ENCODE measurements at regions not wholly inside any gene's neighbourhood (a gene's known extent, or its start where the extent isn't known, plus 50 kb on each side); places are given as distances from the start of the nearest gene placed in this dataset.

GRCh38 chr10:3422282-3422681 is 249.7 kb upstream of the PITRM1 start:
- no peaks in the 10 kb centered on the region for H4K20me1 ChIP-seq (ENCODE audit: insufficient read depth, low read length)
- H3K79me2 ChIP-seq (ENCODE audit: insufficient read depth, low read length), result no peaks in the 10 kb centered on the region
- TF ChIP-seq CTCF (IDR thresholded peaks at IDR 0.05; ENCODE audit: low read length), result no peak
- TF ChIP-seq EZH2 (IDR thresholded peaks at IDR 0.05; ENCODE audit: borderline replicate concordance, low read length), result no peak
- H3K36me3 ChIP-seq (ENCODE audit: insufficient read depth, low read length), result no peaks in the 10 kb centered on the region
- H3K9me3 ChIP-seq (ENCODE audit: low read length), result no peaks in the 10 kb centered on the region
- no peak overlapping the region for H3K9ac ChIP-seq (ENCODE audit: low read length)
- H3K27ac ChIP-seq (ENCODE audit: low read depth, low read length, poor library complexity, severe bottlenecking), result no peak overlapping the region
- no peaks in the 10 kb centered on the region for H3K4me1 ChIP-seq (ENCODE audit: insufficient read depth, low read length, severe bottlenecking)
- no peaks in the 10 kb centered on the region for H3K9me2 ChIP-seq (ENCODE audit: low read depth, low read length)
- H3K4me3 ChIP-seq (ENCODE audit: low read depth, low read length, poor library complexity, severe bottlenecking), result no peak overlapping the region
- H3K4me2 ChIP-seq (ENCODE audit: low read length), result no peak overlapping the region
- H2AFZ ChIP-seq (ENCODE audit: low read length), result no peak overlapping the region
- no peaks in the 10 kb centered on the region for H3F3A ChIP-seq (ENCODE audit: insufficient read depth, low read length)
- H3K27me3 ChIP-seq (ENCODE audit: insufficient read depth, low read length), result 0 out of 2 replicates have a peak, but pooled peaks cover 3% of the 10 kb centered on the region

GRCh38 chr10:3421537-3422257 is 249.1 kb upstream of the PITRM1 start:
- Histone ChIP-seq H3K27me3 (ENCODE audit: insufficient read depth, low read length) (0 out of 2 replicates have a peak, but pooled peaks cover 3% of the 10 kb centered on the region), H3K79me2 (ENCODE audit: insufficient read depth, low read length) (no peaks in the 10 kb centered on the region), H4K20me1 (ENCODE audit: insufficient read depth, low read length) (no peaks in the 10 kb centered on the region), H3K4me1 (ENCODE audit: insufficient read depth, low read length, severe bottlenecking) (no peaks in the 10 kb centered on the region), H3K9me3 (ENCODE audit: low read length) (no peaks in the 10 kb centered on the region), H3K9ac (ENCODE audit: low read length) (no peak overlapping the region), H3F3A (ENCODE audit: insufficient read depth, low read length) (no peaks in the 10 kb centered on the region), H3K4me3 (ENCODE audit: low read depth, low read length, poor library complexity, severe bottlenecking) (no peak overlapping the region), H3K4me2 (ENCODE audit: low read length) (no peak overlapping the region), H3K27ac (ENCODE audit: low read depth, low read length, poor library complexity, severe bottlenecking) (no peak overlapping the region), H3K36me3 (ENCODE audit: insufficient read depth, low read length) (no peaks in the 10 kb centered on the region), H2AFZ (ENCODE audit: low read length) (no peak overlapping the region), H3K9me2 (ENCODE audit: low read depth, low read length) (no peaks in the 10 kb centered on the region)
- TF ChIP-seq CTCF (IDR thresholded peaks at IDR 0.05; ENCODE audit: low read length) (no peak), EZH2 (IDR thresholded peaks at IDR 0.05; ENCODE audit: borderline replicate concordance, low read length) (no peak)

- TF ChIP-seq CTCF (IDR thresholded peaks at IDR 0.05; ENCODE audit: low read length), result no peak
- TF ChIP-seq EZH2 (IDR thresholded peaks at IDR 0.05; ENCODE audit: borderline replicate concordance, low read length), result no peak
- Histone ChIP-seq H4K20me1 (ENCODE audit: insufficient read depth, low read length) (no peaks in the 10 kb centered on the region), H3F3A (ENCODE audit: insufficient read depth, low read length) (no peaks in the 10 kb centered on the region), H3K4me1 (ENCODE audit: insufficient read depth, low read length, severe bottlenecking) (no peaks in the 10 kb centered on the region), H3K4me2 (ENCODE audit: low read length) (no peak overlapping the region), H3K4me3 (ENCODE audit: low read depth, low read length, poor library complexity, severe bottlenecking) (no peak overlapping the region), H3K79me2 (ENCODE audit: insufficient read depth, low read length) (no peaks in the 10 kb centered on the region), H3K9me2 (ENCODE audit: low read depth, low read length) (no peaks in the 10 kb centered on the region), H3K36me3 (ENCODE audit: insufficient read depth, low read length) (no peaks in the 10 kb centered on the region), H3K9ac (ENCODE audit: low read length) (no peak overlapping the region), H2AFZ (ENCODE audit: low read length) (no peak overlapping the region), H3K9me3 (ENCODE audit: low read length) (no peaks in the 10 kb centered on the region), H3K27me3 (ENCODE audit: insufficient read depth, low read length) (0 out of 2 replicates have a peak, but pooled peaks cover 3% of the 10 kb centered on the region), H3K27ac (ENCODE audit: low read depth, low read length, poor library complexity, severe bottlenecking) (no peak overlapping the region)
Observed at GRCh38 chr10:3420527-3421469, 248.2 kb upstream of the PITRM1 start.
